Right atrium auricular region (tissue), 2 donors: ENCODE measurements at regions not wholly inside any gene's neighbourhood (a gene's known extent, or its start where the extent isn't known, plus 50 kb on each side); places are given as distances from the start of the nearest gene placed in this dataset.
"Not testable (repeated sequence)": the region's sequence is repeated elsewhere in the genome, so short reads cannot be mapped to it uniquely, and the experiment has no call there.

Experiments
- DNase-seq: peaks from one replicate; pipeline ENCODE4 v3.0.0-alpha.2; 2019; ENCODE audit warnings: low spot score
- H3K27ac ChIP-seq, 2 donors: fragments of 200-600 bp; sonication (generic); 1 replicate in 1 of 2; 2 replicates in 1 of 2; pipeline ENCODE4 v1.5.1; 2016 to 2019
- H3K27me3 ChIP-seq, 2 donors: fragments of 200-600 bp; sonication (generic); one replicate each; pipeline versions ENCODE4 v1.5.1 to v1.6.0; 2017 to 2019
- H3K36me3 ChIP-seq: fragments of 200-600 bp; sonication (generic); one replicate; pipeline ENCODE4 v1.5.1; 2016
- H3K4me1 ChIP-seq, 2 donors: fragments of 200-600 bp; sonication (generic); one replicate each; pipeline versions ENCODE4 v1.5.1 to v1.6.0; 2017 to 2019
- H3K4me3 ChIP-seq, 2 donors: fragments of 200-600 bp; sonication (generic); 1 replicate in 1 of 2; 2 replicates in 1 of 2; pipeline ENCODE4 v1.5.1; 2017 to 2019; ENCODE audit warnings: mild to moderate bottlenecking in 1 of 2, moderate library complexity in 1 of 2
- H3K9me3 ChIP-seq, 2 donors: fragments of 200-600 bp; sonication (generic); one replicate each; pipeline ENCODE4 v1.5.1; 2019
- TF ChIP-seq, protein P1 (sequence below), 2 donors: fragments of 200-600 bp; sonication (generic); IDR thresholded peaks; one replicate each; pipeline ENCODE4 v1.5.1; 2019; ENCODE audit warnings: antibody characterized with exemption in 2 of 2

DNA sequence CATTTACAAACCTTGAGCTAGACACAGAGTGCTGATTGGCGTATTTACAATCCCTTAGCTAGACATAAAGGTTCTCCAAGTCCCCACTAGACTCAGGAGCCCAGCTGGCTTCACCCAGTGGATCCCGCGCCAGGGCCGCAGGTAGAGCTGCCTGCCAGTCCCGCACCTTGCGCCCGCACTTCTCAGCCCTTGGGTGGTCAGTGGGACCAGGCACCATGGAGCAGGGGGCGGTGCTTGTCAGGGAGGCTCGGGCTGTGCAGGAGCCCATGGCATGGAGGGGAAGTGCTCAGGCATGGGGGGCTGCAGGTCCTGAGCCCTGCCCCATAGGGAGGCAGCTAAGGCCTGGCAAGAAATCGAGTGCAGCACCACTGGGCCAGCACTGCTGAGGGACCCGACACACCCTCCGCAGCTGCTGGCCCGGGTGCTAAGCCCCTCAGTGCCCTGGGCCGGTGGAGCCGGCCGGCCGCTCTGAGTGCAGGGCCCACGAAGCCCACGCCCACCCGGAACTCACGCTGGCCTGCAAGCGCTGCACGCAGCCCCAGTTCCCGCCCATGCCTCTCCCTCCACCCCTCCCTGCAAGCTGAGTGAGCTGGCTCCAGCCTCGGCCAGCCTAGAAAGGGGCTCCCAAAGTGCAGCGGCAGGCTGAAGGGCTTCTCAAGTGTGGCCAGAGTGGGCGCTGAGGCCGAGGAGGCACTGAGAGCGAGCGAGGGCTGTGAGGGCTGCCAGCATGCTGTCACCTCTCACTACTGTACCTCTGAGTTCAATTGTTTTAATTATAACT, 1213.9 kb downstream of the OTOL1 start:
- TF ChIP-seq, protein P1, sequence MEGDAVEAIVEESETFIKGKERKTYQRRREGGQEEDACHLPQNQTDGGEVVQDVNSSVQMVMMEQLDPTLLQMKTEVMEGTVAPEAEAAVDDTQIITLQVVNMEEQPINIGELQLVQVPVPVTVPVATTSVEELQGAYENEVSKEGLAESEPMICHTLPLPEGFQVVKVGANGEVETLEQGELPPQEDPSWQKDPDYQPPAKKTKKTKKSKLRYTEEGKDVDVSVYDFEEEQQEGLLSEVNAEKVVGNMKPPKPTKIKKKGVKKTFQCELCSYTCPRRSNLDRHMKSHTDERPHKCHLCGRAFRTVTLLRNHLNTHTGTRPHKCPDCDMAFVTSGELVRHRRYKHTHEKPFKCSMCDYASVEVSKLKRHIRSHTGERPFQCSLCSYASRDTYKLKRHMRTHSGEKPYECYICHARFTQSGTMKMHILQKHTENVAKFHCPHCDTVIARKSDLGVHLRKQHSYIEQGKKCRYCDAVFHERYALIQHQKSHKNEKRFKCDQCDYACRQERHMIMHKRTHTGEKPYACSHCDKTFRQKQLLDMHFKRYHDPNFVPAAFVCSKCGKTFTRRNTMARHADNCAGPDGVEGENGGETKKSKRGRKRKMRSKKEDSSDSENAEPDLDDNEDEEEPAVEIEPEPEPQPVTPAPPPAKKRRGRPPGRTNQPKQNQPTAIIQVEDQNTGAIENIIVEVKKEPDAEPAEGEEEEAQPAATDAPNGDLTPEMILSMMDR (IDR thresholded peaks at IDR 0.05) = no peak
- Histone ChIP-seq H3K27me3 (no peaks in the 10 kb centered on the region), H3K36me3 (no peaks in the 10 kb centered on the region), H3K4me1 (no peaks in the 10 kb centered on the region), H3K4me3 (no peak overlapping the region), H3K9me3 (no peaks in the 10 kb centered on the region), H3K27ac (no peak overlapping the region)
- no peak for DNase-seq

GRCh38 chr3:162717074-162717473, 1220.5 kb downstream of the OTOL1 start:
- DNase-seq, H3K4me3 ChIP-seq, H3K4me1 ChIP-seq, H3K9me3 ChIP-seq, H3K27me3 ChIP-seq, H3K36me3 ChIP-seq, H3K27ac ChIP-seq: not testable (repeated sequence)

DNA sequence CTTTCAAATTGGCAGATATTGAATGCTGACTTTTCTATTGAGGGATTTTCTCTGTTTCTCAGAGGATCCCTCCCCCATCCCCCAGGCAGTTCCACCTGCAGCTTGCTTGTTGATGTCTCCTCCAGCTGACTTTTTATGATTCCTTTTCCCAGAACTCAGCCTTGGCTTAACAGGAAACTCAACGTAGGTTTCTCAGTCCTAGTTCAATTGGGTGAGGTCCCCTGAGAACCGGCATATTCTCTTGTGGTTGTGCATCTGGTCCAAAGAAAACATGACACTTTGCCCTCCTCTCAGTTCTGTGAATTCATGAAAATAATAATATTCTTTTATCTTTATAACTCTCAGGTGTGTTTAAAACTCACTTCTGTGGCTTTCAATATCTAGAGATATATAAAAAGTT, 1222.1 kb downstream of the OTOL1 start:
- Histone ChIP-seq H3K36me3 (no peaks in the 10 kb centered on the region), H3K4me3 (no peak overlapping the region), H3K4me1 (no peaks in the 10 kb centered on the region), H3K27me3 (no peaks in the 10 kb centered on the region), H3K9me3 (no peaks in the 10 kb centered on the region), H3K27ac (no peak overlapping the region)
- DNase-seq = no peak
- TF ChIP-seq, protein P1 (IDR thresholded peaks at IDR 0.05) = no peak

DNA sequence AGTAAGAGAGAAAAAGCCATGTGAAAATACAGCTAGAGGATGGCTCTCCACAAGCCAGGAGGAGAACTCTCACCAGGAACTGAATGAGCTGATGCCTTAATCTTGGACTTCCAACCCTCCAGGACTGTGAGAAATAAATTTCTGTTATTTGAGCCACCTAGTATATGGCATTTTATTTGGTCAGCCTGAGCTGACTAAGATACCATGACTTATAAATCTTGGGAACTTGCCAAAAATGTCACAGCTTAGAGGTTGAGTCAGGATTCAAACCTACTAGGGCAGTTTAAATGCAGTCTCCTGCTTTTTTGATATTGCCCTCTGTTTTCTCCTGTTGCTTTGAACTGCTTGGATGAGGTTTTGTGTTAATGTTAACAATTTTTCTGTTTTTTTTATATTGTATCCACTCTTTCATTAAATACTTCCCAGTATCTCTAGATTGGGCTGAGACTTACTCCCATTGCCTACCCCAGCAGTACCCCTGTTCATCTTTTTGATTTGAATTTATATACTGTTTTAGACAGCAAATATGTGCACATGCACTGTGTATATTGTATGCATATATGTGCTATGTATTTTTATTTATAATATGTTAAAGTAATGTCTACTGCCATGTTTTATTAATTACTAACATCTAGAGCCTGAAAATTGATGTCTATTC, 1223.2 kb downstream of the OTOL1 start:
- TF ChIP-seq, protein P1 (IDR thresholded peaks at IDR 0.05) = no peak
- Histone ChIP-seq H3K4me3 (no peak overlapping the region), H3K4me1 (no peaks in the 10 kb centered on the region), H3K27ac (no peak overlapping the region), H3K27me3 (no peaks in the 10 kb centered on the region), H3K9me3 (no peaks in the 10 kb centered on the region), H3K36me3 (no peaks in the 10 kb centered on the region)
- no peak for DNase-seq

GRCh38 chr3:162721736-162722135, 1225.1 kb downstream of the OTOL1 start:
- Histone ChIP-seq H3K4me1 (no peaks in the 10 kb centered on the region), H3K27ac (no peak overlapping the region), H3K9me3 (no peaks in the 10 kb centered on the region), H3K4me3 (no peak overlapping the region), H3K27me3 (no peaks in the 10 kb centered on the region), H3K36me3 (no peaks in the 10 kb centered on the region)
- no peak for DNase-seq
- TF ChIP-seq, protein P1 (IDR thresholded peaks at IDR 0.05) = no peak

DNA sequence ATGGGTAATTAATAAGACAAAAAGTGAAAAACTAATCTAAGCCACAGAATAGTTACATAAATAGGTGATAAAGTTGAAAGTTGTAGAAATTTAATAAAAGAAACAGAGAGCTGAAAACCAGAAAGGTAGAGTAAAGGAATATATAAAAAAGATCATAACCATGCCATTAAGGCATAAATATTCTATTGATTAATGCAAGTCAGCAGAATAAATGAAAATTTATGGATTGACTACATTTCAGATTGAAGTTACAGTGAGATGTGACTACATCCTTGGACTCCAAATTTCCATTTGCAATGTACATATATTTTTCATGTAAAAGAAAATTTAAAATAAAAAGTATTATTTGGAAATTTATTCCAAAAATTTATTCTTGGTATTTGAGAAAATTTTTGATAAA, 1225.7 kb downstream of the OTOL1 start:
- Histone ChIP-seq H3K27ac (no peak overlapping the region), H3K4me1 (no peaks in the 10 kb centered on the region)

DNA sequence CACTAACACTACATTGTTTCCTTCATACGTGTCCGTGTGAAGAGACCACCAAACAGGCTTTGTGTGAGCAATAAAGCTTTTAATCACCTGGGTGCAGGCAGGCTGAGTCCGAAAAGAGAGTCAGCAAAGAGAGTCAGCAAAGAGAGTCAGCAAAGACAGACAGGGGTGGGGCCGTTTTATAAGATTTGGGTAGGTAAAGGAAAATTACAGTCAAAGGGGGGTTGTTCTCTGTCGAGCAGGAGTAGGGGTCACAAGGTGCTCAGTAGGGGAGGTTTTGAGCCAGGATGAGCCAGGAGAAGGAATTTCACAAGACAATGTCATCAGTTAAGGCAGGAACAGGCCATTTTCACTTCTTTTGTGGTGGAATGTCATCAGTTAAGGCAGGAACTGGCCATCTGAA, 1226.2 kb downstream of the OTOL1 start:
- H3K27me3 ChIP-seq, H3K27ac ChIP-seq, DNase-seq, H3K9me3 ChIP-seq, H3K36me3 ChIP-seq, H3K4me1 ChIP-seq, H3K4me3 ChIP-seq: not testable (repeated sequence)

More for the DNA sequence above, 1225.7 kb downstream of the OTOL1 start:
- H3K27me3 ChIP-seq = no peaks in the 10 kb centered on the region
- no peak overlapping the region for H3K4me3 ChIP-seq
- no peak for DNase-seq
- TF ChIP-seq, protein P1 (IDR thresholded peaks at IDR 0.05) = no peak
- no peaks in the 10 kb centered on the region for H3K9me3 ChIP-seq
- no peaks in the 10 kb centered on the region for H3K36me3 ChIP-seq
